ENCODE measurements at regions not wholly inside any gene's neighbourhood (a gene's known extent, or its start where the extent isn't known, plus 50 kb on each side); places are given as distances from the start of the nearest gene placed in this dataset.

DNA sequence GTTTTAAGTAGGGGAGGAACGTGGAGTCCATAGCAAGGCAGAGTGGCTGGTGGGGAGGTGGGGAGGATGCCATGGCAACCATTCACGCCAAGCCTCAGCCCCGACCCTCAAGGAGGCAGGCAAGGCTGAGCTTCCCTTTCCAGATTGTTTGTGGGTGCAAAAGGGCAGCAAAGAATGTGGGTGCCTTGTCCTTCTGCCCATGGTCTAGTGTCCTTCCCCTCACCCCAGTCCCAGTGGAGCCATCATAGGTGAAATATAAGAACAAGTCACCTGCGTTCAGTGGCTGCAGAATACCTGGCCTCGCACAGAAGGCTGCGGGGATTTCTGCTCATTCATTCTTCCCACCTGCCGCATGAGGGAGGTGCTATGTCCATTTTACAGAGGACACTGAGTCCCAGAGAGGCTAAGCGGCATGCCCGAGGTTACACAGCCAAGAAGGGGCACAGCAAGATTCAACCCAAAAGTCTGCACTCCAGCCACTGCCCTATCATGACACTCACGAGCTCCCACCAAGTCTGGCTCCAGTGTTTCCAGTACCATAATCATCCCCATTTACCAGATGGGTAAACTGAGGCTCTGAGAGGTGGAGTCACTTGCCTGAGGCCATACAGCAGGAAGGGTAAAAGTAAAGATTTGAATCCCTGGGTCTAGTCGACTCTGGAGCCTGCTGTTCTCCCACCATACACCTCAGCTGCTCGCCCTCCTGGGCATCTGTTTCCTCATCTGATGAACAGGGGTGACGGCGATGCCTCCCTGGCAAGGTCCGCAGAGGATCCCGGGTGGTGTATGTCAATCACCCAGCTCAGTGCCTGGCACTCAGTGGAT, 100.8 kb downstream of the CEBPB start:
- no peak for DNase-seq
- H3K9me3 Mint-ChIP-seq: no peaks in the 10 kb centered on the region
- H3K36me3 Mint-ChIP-seq: peaks cover 0 to 6% (median 0%) of the 10 kb centered on the region in 3 donors
- H3K27ac Mint-ChIP-seq: no peak overlapping the region
- no peak overlapping the region for H3K4me3 Mint-ChIP-seq
- peaks cover 0 to 14% (median 9%) of the 10 kb centered on the region in 3 donors for H3K27me3 Mint-ChIP-seq (ENCODE audit: low read depth in 3 of 3)
- H3K4me1 Mint-ChIP-seq: peaks cover 1 to 3% of the 10 kb centered on the region in 2 donors

GRCh38 chr20:50292079-50292590, 101.5 kb downstream of the CEBPB start:
- Mint-ChIP-seq H3K27me3 (ENCODE audit: low read depth in 3 of 3) (peaks cover 0 to 14% (median 9%) of the 10 kb centered on the region in 3 donors), H3K27ac (no peak overlapping the region), H3K4me1 (peaks cover 2 to 3% of the 10 kb centered on the region in 2 donors), H3K4me3 (no peak overlapping the region), H3K36me3 (peaks cover 0 to 6% (median 0%) of the 10 kb centered on the region in 3 donors), H3K9me3 (no peaks in the 10 kb centered on the region)
- DNase-seq: no peak

DNA sequence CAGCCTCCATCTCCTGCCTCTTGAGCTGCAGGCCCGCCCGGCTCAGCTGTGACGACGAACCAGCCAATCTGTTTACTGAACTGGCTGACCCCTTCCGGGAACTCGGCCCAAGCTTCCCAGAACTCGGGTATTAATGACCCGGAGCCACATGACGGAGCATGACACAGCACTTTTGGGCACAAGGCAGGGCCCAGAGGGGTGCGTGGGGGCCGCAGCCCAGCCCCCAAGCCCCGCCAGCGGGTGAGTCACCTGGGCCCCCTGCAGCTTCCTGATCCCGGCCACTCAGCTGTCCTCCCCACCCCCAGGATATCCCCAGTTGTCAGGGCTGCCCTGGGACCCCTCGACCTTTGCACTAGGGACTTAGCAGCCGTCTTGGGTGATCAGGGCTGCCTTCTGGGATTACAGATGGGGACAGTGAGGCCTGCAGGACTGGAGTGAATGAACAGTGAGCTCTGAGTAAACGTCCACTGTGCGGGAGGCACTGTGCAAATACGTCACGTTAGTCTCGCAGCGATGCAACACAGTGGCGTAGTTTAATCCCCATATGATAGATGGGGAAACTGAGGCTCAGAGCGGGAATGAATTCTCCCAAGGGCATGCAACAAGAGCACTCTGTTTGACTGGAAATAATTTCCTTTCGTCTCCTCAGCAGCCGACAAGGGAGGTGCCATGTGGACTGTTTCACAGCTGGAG, 102.1 kb downstream of the CEBPB start:
- no peak for DNase-seq
- no peak overlapping the region for H3K4me3 Mint-ChIP-seq
- peaks cover 0 to 6% (median 0%) of the 10 kb centered on the region in 3 donors for H3K36me3 Mint-ChIP-seq
- peaks cover 2 to 13% (median 9%) of the 10 kb centered on the region in 3 donors for H3K27me3 Mint-ChIP-seq (ENCODE audit: low read depth in 3 of 3)
- no peaks in the 10 kb centered on the region for H3K9me3 Mint-ChIP-seq
- no peak overlapping the region for H3K27ac Mint-ChIP-seq
- H3K4me1 Mint-ChIP-seq: peaks cover 7 to 8% of the 10 kb centered on the region in 2 donors

- H3K27ac Mint-ChIP-seq: no peak overlapping the region
- DNase-seq: no peak
- no peak overlapping the region for H3K4me3 Mint-ChIP-seq
- no peaks in the 10 kb centered on the region for H3K9me3 Mint-ChIP-seq
- no peaks in the 10 kb centered on the region for H3K36me3 Mint-ChIP-seq
- peaks cover 4 to 10% (median 9%) of the 10 kb centered on the region in 3 donors for H3K27me3 Mint-ChIP-seq (ENCODE audit: low read depth in 3 of 3)
- H3K4me1 Mint-ChIP-seq: peaks cover 14 to 16% of the 10 kb centered on the region in 2 donors
Measured at GRCh38 chr20:50293284-50294139, 102.9 kb downstream of the CEBPB start.

DNA sequence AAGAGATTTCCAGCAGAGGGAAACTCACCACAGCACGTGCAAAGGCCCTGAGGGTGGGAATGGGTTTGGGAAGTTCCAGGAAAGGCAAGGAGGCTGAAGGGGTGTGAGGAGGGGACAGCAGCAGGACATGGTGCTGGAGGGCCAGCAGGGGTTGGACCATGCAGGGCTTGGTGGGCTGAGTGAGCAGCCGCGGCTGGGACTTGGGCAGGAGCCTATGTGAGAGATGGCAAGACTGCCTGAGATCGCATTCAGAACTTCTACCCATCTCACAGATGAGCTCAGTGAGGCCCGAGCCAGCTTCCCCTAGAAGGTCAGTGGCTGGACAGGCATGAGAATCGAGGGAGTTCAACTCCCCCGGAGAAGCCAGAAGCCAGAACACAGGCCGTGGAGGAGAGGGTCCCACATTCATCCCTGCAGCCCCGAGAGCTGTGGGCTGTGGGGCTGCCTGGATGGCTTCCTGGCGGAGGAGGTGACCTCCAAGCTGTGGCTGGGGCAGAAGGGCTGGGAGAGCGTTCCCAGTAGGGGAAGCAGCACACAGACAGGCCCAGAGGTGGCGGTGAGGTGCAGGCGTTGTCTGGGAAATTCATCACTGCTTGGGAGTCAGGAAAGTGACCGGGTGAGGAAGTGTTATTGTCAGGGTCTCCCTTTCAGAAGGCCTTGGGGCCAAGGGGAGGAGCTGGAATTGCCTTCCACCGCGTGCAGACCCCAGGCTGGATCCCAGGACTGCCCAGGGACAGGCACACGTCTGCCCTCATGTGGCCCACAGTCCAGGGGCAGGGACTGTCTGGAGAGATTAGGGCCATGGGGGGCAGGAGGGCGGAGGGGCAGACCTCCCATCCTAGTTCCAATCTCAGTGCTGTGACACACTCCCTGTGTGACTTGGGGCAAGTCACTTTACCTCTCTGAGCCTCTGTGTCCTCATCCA, 103.8 kb downstream of the CEBPB start:
- no peak for DNase-seq

DNA sequence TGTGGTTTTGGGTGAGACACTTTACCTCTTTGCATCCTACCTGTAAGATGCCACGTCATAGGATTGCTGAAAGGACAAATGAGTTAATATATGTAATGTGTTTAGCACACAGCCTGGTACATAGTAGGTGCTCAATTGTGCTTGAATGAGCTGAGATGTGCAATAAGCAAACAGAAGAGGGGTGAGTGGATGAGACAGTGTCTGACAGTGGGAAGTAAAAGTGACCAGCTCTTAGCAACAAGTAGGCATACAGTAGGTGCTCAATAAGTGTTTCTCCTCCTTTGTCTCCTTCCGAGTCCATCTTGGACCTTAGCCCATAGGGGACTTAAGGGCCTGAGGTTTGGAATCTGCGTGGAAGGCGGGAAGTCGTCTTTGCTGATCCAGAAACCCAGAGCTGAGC, 104.7 kb downstream of the CEBPB start:
- Mint-ChIP-seq H3K36me3 (no peaks in the 10 kb centered on the region), H3K4me3 (no peak overlapping the region), H3K27ac (no peak overlapping the region), H3K27me3 (ENCODE audit: low read depth in 3 of 3) (peaks cover 5 to 11% (median 9%) of the 10 kb centered on the region in 3 donors), H3K9me3 (no peaks in the 10 kb centered on the region), H3K4me1 (peaks cover 24 to 31% of the 10 kb centered on the region in 2 donors)
- no peak for DNase-seq

More for the DNA sequence above, 103.8 kb downstream of the CEBPB start:
- Mint-ChIP-seq H3K27me3 (ENCODE audit: low read depth in 3 of 3) (peaks cover 4 to 10% (median 9%) of the 10 kb centered on the region in 3 donors), H3K36me3 (no peaks in the 10 kb centered on the region), H3K27ac (no peak overlapping the region), H3K4me3 (no peak overlapping the region), H3K4me1 (peaks cover 23 to 25% of the 10 kb centered on the region in 2 donors), H3K9me3 (no peaks in the 10 kb centered on the region)

DNA sequence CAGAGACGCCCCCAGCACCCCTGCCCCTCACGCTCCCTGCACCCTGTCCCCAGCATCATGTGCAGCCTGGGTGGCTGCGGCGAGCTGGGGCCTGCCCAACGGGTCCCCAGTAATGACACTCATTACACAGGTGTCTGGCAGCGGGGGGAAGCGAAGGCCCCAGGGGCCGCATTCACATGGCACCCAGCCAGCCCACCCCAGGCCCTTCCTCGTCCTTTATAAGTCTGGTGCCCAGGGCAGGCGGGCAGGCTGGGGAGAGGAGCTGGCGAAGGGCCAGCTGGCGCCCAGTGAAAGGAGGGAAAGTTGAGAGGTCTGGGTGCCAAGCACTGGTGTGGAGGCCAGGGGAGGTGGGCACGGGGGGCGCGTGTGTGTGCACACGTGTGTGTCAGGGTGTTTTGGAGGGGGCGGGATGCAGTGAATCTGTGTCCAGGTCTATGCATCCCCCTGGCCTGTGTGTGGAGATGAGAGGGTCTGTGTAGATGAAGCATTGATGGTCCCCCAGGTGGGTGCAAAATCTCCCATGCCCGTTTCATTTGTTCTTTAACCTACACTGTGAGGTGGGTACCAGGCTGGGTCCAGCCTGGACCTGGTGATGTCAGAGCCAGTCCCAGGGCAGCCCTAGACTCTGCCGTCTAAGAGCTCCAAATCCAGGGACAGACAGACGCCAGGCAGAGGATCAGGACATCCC, 105.3 kb downstream of the CEBPB start:
- H3K27me3 Mint-ChIP-seq (ENCODE audit: low read depth in 3 of 3): peaks cover 7 to 10% (median 7%) of the 10 kb centered on the region in 3 donors
- no peaks in the 10 kb centered on the region for H3K36me3 Mint-ChIP-seq
- no peak overlapping the region for H3K27ac Mint-ChIP-seq
- no peaks in the 10 kb centered on the region for H3K9me3 Mint-ChIP-seq
- H3K4me1 Mint-ChIP-seq: peaks cover 24 to 31% of the 10 kb centered on the region in 2 donors
- no peak overlapping the region for H3K4me3 Mint-ChIP-seq
- no peak for DNase-seq

GRCh38 chr20:50296450-50297375, 106.1 kb downstream of the CEBPB start:
- no peak overlapping the region for H3K4me3 Mint-ChIP-seq

GRCh38 chr20:50297498-50298376, 107.1 kb downstream of the CEBPB start:
- Mint-ChIP-seq H3K27ac (peak overlapping the region in 1 of 6 donors; percentile 37), H3K27me3 (ENCODE audit: low read depth in 3 of 3) (peaks cover 2 to 12% (median 12%) of the 10 kb centered on the region in 3 donors), H3K4me3 (peak overlapping the region in 2 of 5 donors; percentile 7 to 39), H3K36me3 (no peaks in the 10 kb centered on the region), H3K4me1 (peaks cover 24 to 31% of the 10 kb centered on the region in 2 donors), H3K9me3 (no peaks in the 10 kb centered on the region)
- DNase-seq: no peak

More at GRCh38 chr20:50296450-50297375, 106.1 kb downstream of the CEBPB start:
- no peak overlapping the region for H3K27ac Mint-ChIP-seq
- H3K36me3 Mint-ChIP-seq: no peaks in the 10 kb centered on the region
- H3K9me3 Mint-ChIP-seq: no peaks in the 10 kb centered on the region
- peaks cover 24 to 31% of the 10 kb centered on the region in 2 donors for H3K4me1 Mint-ChIP-seq
- DNase-seq: no peak
- H3K27me3 Mint-ChIP-seq (ENCODE audit: low read depth in 3 of 3): peaks cover 2 to 10% (median 7%) of the 10 kb centered on the region in 3 donors

DNA sequence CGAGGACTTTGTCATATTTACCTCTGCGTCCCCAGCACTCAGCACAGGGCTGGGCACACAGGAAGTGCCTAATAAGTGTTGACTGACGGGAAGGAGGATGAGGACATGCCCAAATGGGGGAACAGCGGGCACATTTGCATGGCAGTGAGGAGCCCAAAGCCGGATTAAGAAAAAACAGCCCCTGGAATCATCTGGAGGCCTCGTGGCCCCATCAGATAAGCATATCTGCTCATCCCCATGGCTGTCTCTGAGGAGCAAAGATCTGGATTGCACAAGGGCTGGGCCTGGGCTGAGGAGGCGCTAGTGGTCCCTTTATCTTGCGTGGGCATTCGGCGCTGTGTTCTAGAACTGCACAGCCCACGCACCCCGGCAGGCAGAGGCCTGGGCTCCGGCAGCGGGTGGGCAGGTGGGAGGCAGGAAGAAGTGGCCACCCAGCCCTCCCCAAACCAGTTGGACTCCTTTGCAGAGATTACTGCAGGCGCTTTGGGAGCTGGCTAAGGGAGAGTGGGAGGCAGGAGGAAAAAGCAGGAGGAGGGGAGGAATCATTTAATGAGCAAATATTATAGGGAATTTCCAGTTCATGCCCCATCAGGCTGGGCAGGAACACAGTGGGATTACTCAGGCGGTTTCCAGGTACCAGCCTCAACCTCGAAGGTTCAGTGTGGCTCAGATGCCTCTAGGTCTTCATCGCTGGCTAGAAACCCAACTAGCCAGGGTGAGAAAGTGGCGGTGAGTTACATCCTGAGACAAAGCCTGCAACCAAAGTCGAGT, 108.1 kb downstream of the CEBPB start:
- H3K4me3 Mint-ChIP-seq: no peak overlapping the region
- H3K27me3 Mint-ChIP-seq (ENCODE audit: low read depth in 3 of 3): peaks cover 3 to 14% (median 12%) of the 10 kb centered on the region in 3 donors
- peak; percentile 41 to 56 (median 54) for DNase-seq
- no peak overlapping the region for H3K27ac Mint-ChIP-seq
- no peaks in the 10 kb centered on the region for H3K9me3 Mint-ChIP-seq
- H3K36me3 Mint-ChIP-seq: no peaks in the 10 kb centered on the region
- peaks cover 24 to 31% of the 10 kb centered on the region in 2 donors for H3K4me1 Mint-ChIP-seq

Measured in immature natural killer cell (primary cell).